A549 (cell line): ENCODE measurements at regions not wholly inside any gene's neighbourhood (a gene's known extent, or its start where the extent isn't known, plus 50 kb on each side); places are given as distances from the start of the nearest gene placed in this dataset.

Experiments used
- CBX2 ChIP-seq: fragments of 200-600 bp; sonication (generic); IDR thresholded peaks from 2 replicates; pipeline ENCODE4 v1.6.1; 2016; ENCODE audit warnings: low read depth, mild to moderate bottlenecking, borderline replicate concordance
- CTCF ChIP-seq: fragments of >200 bp; sonication (Bioruptor Twin); formaldehyde crosslinking; IDR thresholded peaks from 3 replicates; pipeline ENCODE4 v1.5.1; 2016
- E2F6 ChIP-seq: IDR thresholded peaks from 2 replicates; pipeline ENCODE4 v1.6.1; 2012; ENCODE audit warnings: low read depth, borderline replicate concordance
- GATA3 ChIP-seq: IDR thresholded peaks from 2 replicates; pipeline ENCODE4 v1.6.1; 2012; ENCODE audit warnings: borderline replicate concordance
- HDAC2 ChIP-seq: fragments of 200-600 bp; sonication (generic); IDR thresholded peaks from 2 replicates; pipeline ENCODE4 v1.6.1; 2016
- HOXA7 ChIP-seq: fragments of 250-450 bp; sonication (Bioruptor Pico); IDR thresholded peaks from 2 replicates; pipeline ENCODE4 v1.5.0; 2020; ENCODE audit warnings: mild to moderate bottlenecking, moderate library complexity
- MAZ ChIP-seq: fragments of 150-350 bp; IDR thresholded peaks from 2 replicates; pipeline ENCODE4 v1.6.1; 2014; ENCODE audit warnings: antibody characterized with exemption, low read depth, low read length, borderline replicate concordance
- MYC ChIP-seq: IDR thresholded peaks from 2 replicates; pipeline ENCODE4 v1.6.1; 2012; ENCODE audit warnings: mild to moderate bottlenecking, inconsistent platforms, low read length, improper control_type of control experiment, borderline replicate concordance
- NFE2L2 ChIP-seq: fragments of 150-350 bp; conservative IDR thresholded peaks from 2 replicates; pipeline ENCODE4 v1.6.1; 2014; ENCODE audit warnings: low read length
- POLR2A ChIP-seq: IDR thresholded peaks from 2 replicates; pipeline ENCODE4 v1.6.1; 2012; ENCODE audit warnings: mild to moderate bottlenecking, low read length
- RAD21 ChIP-seq, 2 experiments: fragments of >200 bp in 1 of 2; sonication (Bioruptor Twin) in 1 of 2; formaldehyde crosslinking in 1 of 2; IDR thresholded peaks in 1 of 2; conservative IDR thresholded peaks in 1 of 2; 2 replicates in 1 of 2; 3 replicates in 1 of 2; pipeline ENCODE4 v1.6.1; 2012 to 2018; ENCODE audit warnings: inconsistent platforms in 1 of 2
- RFX5 ChIP-seq: fragments of 450-650 bp; IDR thresholded peaks from 2 replicates; pipeline ENCODE4 v1.7.1; 2014; ENCODE audit warnings: antibody characterized with exemption, mild to moderate bottlenecking, moderate library complexity
- RNF2 ChIP-seq: fragments of 200-600 bp; sonication (generic); IDR thresholded peaks from 2 replicates; pipeline ENCODE4 v1.6.1; 2016; ENCODE audit warnings: low read depth, mild to moderate bottlenecking, antibody characterized with exemption, moderate library complexity, borderline replicate concordance
- TF ChIP-seq, protein P1 (sequence below): fragments of 450-650 bp; IDR thresholded peaks from 2 replicates; pipeline ENCODE4 v1.6.1; 2014; ENCODE audit warnings: antibody characterized with exemption

DNA sequence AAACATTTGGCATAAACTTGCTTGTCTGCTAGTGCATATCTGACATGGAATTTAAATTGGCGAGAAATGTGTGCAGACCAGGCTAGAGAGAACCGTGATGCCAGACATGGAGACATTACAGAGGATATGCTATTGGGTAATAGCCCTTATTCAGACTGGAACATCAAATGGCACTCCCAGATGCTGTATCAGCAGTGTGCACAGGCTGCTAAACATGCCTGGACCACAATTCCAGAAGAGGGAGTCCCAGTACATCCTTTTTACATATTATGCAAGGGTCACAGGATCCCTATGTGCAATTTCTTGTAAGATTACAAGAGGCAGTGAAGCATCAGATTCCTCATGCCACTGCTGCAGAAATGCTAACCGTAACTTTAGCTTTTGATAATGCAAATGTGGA lies 354.5 kb upstream of the FOXG1 start:
- TF ChIP-seq, protein P1, sequence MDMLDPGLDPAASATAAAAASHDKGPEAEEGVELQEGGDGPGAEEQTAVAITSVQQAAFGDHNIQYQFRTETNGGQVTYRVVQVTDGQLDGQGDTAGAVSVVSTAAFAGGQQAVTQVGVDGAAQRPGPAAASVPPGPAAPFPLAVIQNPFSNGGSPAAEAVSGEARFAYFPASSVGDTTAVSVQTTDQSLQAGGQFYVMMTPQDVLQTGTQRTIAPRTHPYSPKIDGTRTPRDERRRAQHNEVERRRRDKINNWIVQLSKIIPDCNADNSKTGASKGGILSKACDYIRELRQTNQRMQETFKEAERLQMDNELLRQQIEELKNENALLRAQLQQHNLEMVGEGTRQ, result no peak
- TF ChIP-seq MAZ, result no peak
- TF ChIP-seq POLR2A, result no peak
- TF ChIP-seq GATA3, result no peak
- no peak for TF ChIP-seq MYC
- no peak for TF ChIP-seq RFX5
- TF ChIP-seq HDAC2, result no peak
- TF ChIP-seq CTCF, result no peak
- no peak for TF ChIP-seq E2F6
- no peak for TF ChIP-seq CBX2
- no peak for TF ChIP-seq HOXA7 (CRISPR knock-in tag)
- TF ChIP-seq NFE2L2, result no peak
- TF ChIP-seq RAD21 (conservative IDR thresholded peaks at IDR 0.05 in 1 of 2, IDR thresholded peaks at IDR 0.05 in 1 of 2), result no peak
- no peak for TF ChIP-seq RNF2
